Vagina (tissue), 2 donors: ENCODE measurements at regions not wholly inside any gene's neighbourhood (a gene's known extent, or its start where the extent isn't known, plus 50 kb on each side); places are given as distances from the start of the nearest gene placed in this dataset.

ENCODE experiments used
- DNase-seq, 2 donors: peaks; one replicate each; pipeline ENCODE4 v3.0.0-alpha.2; 2017; ENCODE audit errors: extremely low spot score in 2 of 2
- H3K27ac ChIP-seq: fragments of 200-600 bp; sonication (generic); one replicate; pipeline ENCODE4 v1.5.1; 2019
- H3K27me3 ChIP-seq: fragments of 200-600 bp; sonication (generic); one replicate; pipeline ENCODE4 v1.5.1; 2019
- H3K36me3 ChIP-seq, 2 donors: fragments of 200-600 bp; sonication (generic); one replicate each; pipeline ENCODE4 v1.5.1; 2017 to 2019
- H3K4me1 ChIP-seq: fragments of 200-600 bp; sonication (generic); one replicate; pipeline ENCODE4 v1.5.1; 2019
- H3K4me3 ChIP-seq, 2 donors: fragments of 200-600 bp; sonication (generic); 1 replicate in 1 of 2; 2 replicates in 1 of 2; pipeline ENCODE4 v1.5.1; 2016 to 2019
- H3K9me3 ChIP-seq: fragments of 200-600 bp; sonication (generic); one replicate; pipeline ENCODE4 v1.5.1; 2019
- CTCF ChIP-seq, 3 experiments: fragments of 450-650 bp in 2 of 3; fragments of 200-600 bp in 1 of 3; sonication (generic) in 1 of 3; IDR thresholded peaks; one replicate each; pipeline ENCODE4 v1.5.1; 2017 to 2019; ENCODE audit warnings: antibody characterized with exemption in 3 of 3, mild to moderate bottlenecking in 2 of 3, moderate library complexity in 2 of 3
- POLR2A ChIP-seq, 2 donors: fragments of 450-650 bp; IDR thresholded peaks; one replicate each; pipeline ENCODE4 v1.6.1; 2017; ENCODE audit warnings: antibody characterized with exemption in 2 of 2, mild to moderate bottlenecking in 2 of 2, moderate library complexity in 2 of 2
- POLR2AphosphoS5 ChIP-seq, 2 donors: sonication (generic); formaldehyde crosslinking; IDR thresholded peaks; one replicate each; pipeline ENCODE4 v1.9.0; 2017; ENCODE audit warnings: antibody characterized with exemption in 2 of 2, mild to moderate bottlenecking in 2 of 2, low read depth in 1 of 2; ENCODE audit not compliant: insufficient read depth in 1 of 2
- intact Hi-C: fragments of 100-400 bp; cut with DNase I; formaldehyde crosslinking; loops from one replicate; pipeline ENCODE4 v1.15.1; 2023

DNA sequence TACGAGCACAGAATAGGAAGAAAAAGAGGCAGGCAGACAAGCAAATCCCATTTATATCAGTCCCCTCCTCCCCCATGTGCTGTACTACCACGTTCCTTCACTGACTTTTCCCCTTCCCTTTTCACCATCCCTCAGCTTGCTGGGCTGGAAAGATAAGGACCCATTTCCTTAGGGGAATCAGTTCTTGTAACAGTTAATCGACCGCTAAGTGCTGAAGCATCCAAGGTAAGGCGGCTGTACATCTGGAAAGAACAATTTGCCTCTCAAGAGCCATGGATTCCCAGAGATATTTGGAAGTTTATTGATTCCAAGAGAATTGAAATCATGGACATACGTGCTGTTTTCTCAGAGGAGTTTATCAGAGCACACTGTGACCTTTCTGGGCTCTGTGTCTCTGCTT, 1688.0 kb downstream of the STIM2 start:
- TF ChIP-seq POLR2AphosphoS5 (IDR thresholded peaks at IDR 0.05; ENCODE audit: insufficient read depth in 1 of 2, low read depth in 1 of 2), result no peak
- TF ChIP-seq CTCF (IDR thresholded peaks at IDR 0.05), result no peak
- TF ChIP-seq POLR2A (IDR thresholded peaks at IDR 0.05), result no peak
- H3K9me3 ChIP-seq, result no peaks in the 10 kb centered on the region
- no peaks in the 10 kb centered on the region for H3K27me3 ChIP-seq
- intact Hi-C loops, result no loop called here
- H3K4me1 ChIP-seq, result no peaks in the 10 kb centered on the region
- H3K36me3 ChIP-seq, result no peaks in the 10 kb centered on the region
- DNase-seq, result no peak
- no peak overlapping the region for H3K27ac ChIP-seq
- no peak overlapping the region for H3K4me3 ChIP-seq

DNA sequence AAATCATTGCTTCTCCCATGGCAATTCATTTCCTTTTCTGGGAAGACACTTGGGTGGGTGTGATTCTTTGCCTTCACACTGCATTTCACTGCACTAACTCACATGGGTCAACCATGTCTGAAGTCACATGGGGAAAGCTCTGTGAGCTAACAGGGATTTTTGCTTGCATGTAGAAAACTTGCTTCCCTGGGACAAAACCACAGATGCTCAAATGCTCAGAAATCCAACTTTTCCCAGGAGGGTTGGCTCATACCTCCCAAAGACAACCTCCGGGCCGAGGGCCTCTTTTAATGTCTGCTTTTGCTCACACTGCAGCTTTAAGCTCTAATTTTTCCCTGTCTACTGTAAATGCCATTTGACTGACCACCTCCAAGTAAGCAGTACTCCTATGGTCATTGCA, 1695.2 kb downstream of the STIM2 start:
- intact Hi-C loops, result no loop called here
- TF ChIP-seq CTCF (IDR thresholded peaks at IDR 0.05) (no peak), POLR2A (IDR thresholded peaks at IDR 0.05) (no peak), POLR2AphosphoS5 (IDR thresholded peaks at IDR 0.05; ENCODE audit: insufficient read depth in 1 of 2, low read depth in 1 of 2) (no peak)

DNA sequence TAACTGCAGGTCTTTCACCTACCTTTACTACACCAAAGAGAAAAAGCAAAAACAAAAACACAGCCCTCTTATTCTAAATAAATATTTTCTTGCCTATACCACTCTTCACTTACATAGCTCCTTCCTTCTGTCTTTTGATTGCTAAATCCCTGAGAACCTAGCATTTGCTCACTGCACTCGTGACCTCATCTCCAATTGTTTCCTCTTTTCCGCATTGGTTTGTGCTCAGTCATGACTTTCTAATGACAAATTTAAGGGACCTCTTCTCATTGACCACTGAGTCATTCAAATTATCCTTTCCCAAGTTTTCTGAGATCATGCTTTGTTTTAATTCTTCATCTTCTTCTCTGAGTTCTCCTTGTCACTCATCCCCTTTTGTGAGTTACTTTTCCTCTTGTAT, 1697.1 kb downstream of the STIM2 start:
- intact Hi-C loops, result no loop called here
- DNase-seq, result no peak

More for the DNA sequence above, 1695.2 kb downstream of the STIM2 start:
- Histone ChIP-seq H3K27me3 (no peaks in the 10 kb centered on the region), H3K4me3 (no peak overlapping the region), H3K4me1 (no peaks in the 10 kb centered on the region), H3K9me3 (no peaks in the 10 kb centered on the region), H3K36me3 (no peaks in the 10 kb centered on the region), H3K27ac (no peak overlapping the region)
- no peak for DNase-seq

GRCh38 chr4:28558895-28559294, 1698.3 kb downstream of the STIM2 start:
- H3K27me3 ChIP-seq, result no peaks in the 10 kb centered on the region
- H3K4me1 ChIP-seq, result no peaks in the 10 kb centered on the region
- no peak for TF ChIP-seq CTCF (IDR thresholded peaks at IDR 0.05)
- no peak for TF ChIP-seq POLR2A (IDR thresholded peaks at IDR 0.05)
- no peak for TF ChIP-seq POLR2AphosphoS5 (IDR thresholded peaks at IDR 0.05; ENCODE audit: insufficient read depth in 1 of 2, low read depth in 1 of 2)
- DNase-seq, result no peak
- no peaks in the 10 kb centered on the region for H3K9me3 ChIP-seq
- H3K4me3 ChIP-seq, result no peak overlapping the region
- no peak overlapping the region for H3K27ac ChIP-seq
- no peaks in the 10 kb centered on the region for H3K36me3 ChIP-seq
- intact Hi-C loops, result no loop called here

More for the DNA sequence above, 1697.1 kb downstream of the STIM2 start:
- Histone ChIP-seq H3K9me3 (no peaks in the 10 kb centered on the region), H3K27ac (no peak overlapping the region), H3K27me3 (no peaks in the 10 kb centered on the region), H3K4me3 (no peak overlapping the region), H3K4me1 (no peaks in the 10 kb centered on the region), H3K36me3 (no peaks in the 10 kb centered on the region)
- no peak for TF ChIP-seq CTCF (IDR thresholded peaks at IDR 0.05)
- TF ChIP-seq POLR2A (IDR thresholded peaks at IDR 0.05), result no peak
- TF ChIP-seq POLR2AphosphoS5 (IDR thresholded peaks at IDR 0.05; ENCODE audit: insufficient read depth in 1 of 2, low read depth in 1 of 2), result no peak

GRCh38 chr4:28562913-28563312, 1702.3 kb downstream of the STIM2 start:
- Histone ChIP-seq H3K27ac (no peak overlapping the region), H3K36me3 (no peaks in the 10 kb centered on the region), H3K4me3 (no peak overlapping the region), H3K4me1 (no peaks in the 10 kb centered on the region), H3K9me3 (no peaks in the 10 kb centered on the region), H3K27me3 (no peaks in the 10 kb centered on the region)
- intact Hi-C loops, result no loop called here
- DNase-seq, result no peak
- TF ChIP-seq POLR2A (IDR thresholded peaks at IDR 0.05), result no peak
- no peak for TF ChIP-seq POLR2AphosphoS5 (IDR thresholded peaks at IDR 0.05; ENCODE audit: insufficient read depth in 1 of 2, low read depth in 1 of 2)
- no peak for TF ChIP-seq CTCF (IDR thresholded peaks at IDR 0.05)
